Activated T-cell treated with anti-CD3 and anti-CD28 coated beads for 24 hours (primary cell): ENCODE measurements at regions not wholly inside any gene's neighbourhood (a gene's known extent, or its start where the extent isn't known, plus 50 kb on each side); places are given as distances from the start of the nearest gene placed in this dataset.
"Not testable (repeated sequence)": the region's sequence is repeated elsewhere in the genome, so short reads cannot be mapped to it uniquely, and the experiment has no call there.

Source experiments
- DNase-seq: peaks from one replicate; pipeline ENCODE4 v3.0.0-alpha.2; 2020; ENCODE audit warnings: low read depth

GRCh38 chr11:71182791-71183677 is 69.3 kb downstream of the SHANK2 start:
- no peak for DNase-seq

GRCh38 chr11:71181566-71181965 is 70.8 kb downstream of the SHANK2 start:
- DNase-seq, result no peak

GRCh38 chr11:71180694-71181470 is 71.5 kb downstream of the SHANK2 start:
- no peak for DNase-seq

- no peak for DNase-seq
Observed at GRCh38 chr11:71179877-71180605, 72.3 kb downstream of the SHANK2 start.

GRCh38 chr11:71178076-71178475 is 74.3 kb downstream of the SHANK2 start:
- no peak for DNase-seq

- no peak for DNase-seq
Observed at GRCh38 chr11:71176812-71177211, 75.6 kb downstream of the SHANK2 start.

- DNase-seq, result no peak
Observed at GRCh38 chr11:71173709-71174108, 78.7 kb downstream of the SHANK2 start.

- DNase-seq, result no peak
Observed at GRCh38 chr11:71172680-71173079, 79.7 kb downstream of the SHANK2 start.

- no peak for DNase-seq
Observed at GRCh38 chr11:71171576-71171975, 80.8 kb downstream of the SHANK2 start.

GRCh38 chr11:71170624-71171423 is 81.6 kb downstream of the SHANK2 start:
- no peak for DNase-seq

- DNase-seq, result no peak
Observed at GRCh38 chr11:71169313-71169712, 83.1 kb downstream of the SHANK2 start.

GRCh38 chr11:71167814-71168213 is 84.6 kb downstream of the SHANK2 start:
- not testable (repeated sequence) for DNase-seq

GRCh38 chr11:71165771-71166170 is 86.6 kb downstream of the SHANK2 start:
- DNase-seq, result no peak

GRCh38 chr11:71164621-71165020 is 87.8 kb downstream of the SHANK2 start:
- no peak for DNase-seq

- no peak for DNase-seq
Observed at GRCh38 chr11:71164186-71164585, 88.2 kb downstream of the SHANK2 start.

- DNase-seq, result no peak
Observed at GRCh38 chr11:71163371-71163770, 89.0 kb downstream of the SHANK2 start.

- DNase-seq, result no peak
Observed at GRCh38 chr11:71158936-71159335, 93.4 kb downstream of the SHANK2 start.

GRCh38 chr11:71157676-71158075 is 94.7 kb downstream of the SHANK2 start:
- DNase-seq, result not testable (repeated sequence)

GRCh38 chr11:71156301-71156700 is 96.1 kb downstream of the SHANK2 start:
- no peak for DNase-seq

- no peak for DNase-seq
Observed at GRCh38 chr11:71155846-71156245, 96.5 kb downstream of the SHANK2 start.

GRCh38 chr11:71154261-71154805 is 98.0 kb downstream of the SHANK2 start:
- DNase-seq, result no peak
